DMS 273 (cell line): ENCODE measurements at regions not wholly inside any gene's neighbourhood (a gene's known extent, or its start where the extent isn't known, plus 50 kb on each side); places are given as distances from the start of the nearest gene placed in this dataset.

Source experiments
- DNase-seq: peaks from one replicate; lab custom pipeline; 2025; ENCODE audit not compliant: unreplicated experiment; lab: John Stamatoyannopoulos, UW

DNA sequence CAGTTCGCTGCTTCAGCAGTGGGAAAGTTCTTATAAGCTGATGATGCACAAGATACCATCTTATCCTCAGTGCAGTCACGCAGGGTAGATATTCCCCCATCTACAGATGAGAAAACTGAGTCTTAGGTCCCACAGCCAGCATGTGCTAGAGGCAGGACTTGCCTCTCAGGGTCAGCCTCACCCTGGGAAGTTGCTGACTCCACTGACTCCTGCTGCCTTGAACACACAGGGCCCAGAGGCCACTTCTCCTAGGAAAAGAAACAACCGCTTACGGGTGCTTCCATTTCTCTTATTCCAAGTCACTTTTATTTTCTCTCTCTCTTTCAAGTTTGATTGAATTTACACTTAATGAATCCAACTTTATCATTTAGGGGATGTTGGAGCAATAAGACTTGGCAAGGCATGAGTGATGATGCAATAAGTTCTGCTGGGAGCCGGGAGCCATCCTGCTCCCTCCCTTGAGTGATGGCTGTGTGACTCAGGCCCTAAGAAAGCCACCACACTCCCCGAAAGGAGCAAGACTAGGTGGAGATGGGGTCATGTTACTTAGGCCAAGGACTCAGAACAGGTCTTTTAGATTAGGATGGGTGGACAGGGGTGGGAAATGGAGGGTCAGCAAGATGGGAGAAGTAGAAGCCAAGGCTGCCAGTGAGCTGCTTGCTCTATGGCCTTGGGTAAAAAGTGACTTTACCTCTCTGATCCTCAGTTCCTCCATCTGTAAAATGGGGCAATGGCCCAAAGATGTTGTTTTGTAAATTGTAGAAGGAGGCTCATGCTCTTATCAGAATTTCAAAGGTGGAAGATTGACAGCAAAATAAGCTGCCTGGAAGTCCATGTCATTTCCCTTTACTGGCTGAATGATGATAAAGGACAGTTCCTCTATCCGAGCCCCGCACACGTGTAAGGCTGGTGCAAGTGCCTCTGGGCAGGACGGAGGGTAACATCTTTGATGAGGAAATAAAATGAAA is 67.4 kb upstream of the ZNF618 start:
- peak; percentile 45 for DNase-seq

- no peak for DNase-seq
Measured at GRCh38 chr9:113817171-113817570, 58.9 kb upstream of the ZNF618 start.

DNA sequence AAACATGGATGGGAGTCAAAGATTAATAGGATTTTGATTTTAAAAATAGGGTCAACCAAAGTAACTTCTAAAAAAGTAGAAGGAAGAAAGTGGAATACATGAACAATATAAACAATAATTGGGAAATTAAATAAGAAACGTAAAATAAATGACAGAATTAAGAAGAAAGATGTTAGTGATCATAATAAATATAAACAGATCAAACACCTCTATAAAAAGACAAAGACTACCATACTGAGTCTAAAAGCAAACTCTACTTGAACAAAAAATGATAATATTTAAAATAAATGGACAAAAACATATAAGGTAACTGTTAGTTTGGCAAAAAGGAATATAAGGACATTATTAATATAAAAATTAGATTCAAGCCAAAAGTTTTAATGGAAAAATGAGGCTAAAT is 57.7 kb upstream of the ZNF618 start:
- no peak for DNase-seq

DNA sequence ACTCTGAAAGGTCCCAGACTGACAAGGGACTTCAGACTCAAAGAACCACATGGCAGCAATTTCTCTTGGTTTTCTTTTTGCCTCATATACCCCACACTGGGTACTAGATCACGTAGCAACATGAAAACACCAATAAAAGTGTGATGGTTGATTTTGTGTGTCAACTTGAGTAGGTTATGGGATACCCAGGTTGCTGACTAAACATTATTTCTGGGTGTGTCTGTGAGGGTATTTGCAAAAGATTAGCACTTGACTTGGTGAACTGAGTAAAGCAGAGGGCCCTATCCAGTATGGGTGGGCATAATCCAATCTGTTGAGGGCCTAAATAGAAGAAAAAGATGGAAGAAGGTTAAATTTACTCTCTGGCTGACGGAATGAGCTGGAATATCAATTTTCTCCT is 53.8 kb upstream of the ZNF618 start:
- DNase-seq = no peak

GRCh38 chr9:113823421-113823820 is 52.7 kb upstream of the ZNF618 start:
- no peak for DNase-seq
